HG02938 (cell line): ENCODE measurements at regions not wholly inside any gene's neighbourhood (a gene's known extent, or its start where the extent isn't known, plus 50 kb on each side); places are given as distances from the start of the nearest gene placed in this dataset.

Source experiments
- ATAC-seq: cut with Tn5 transposase; IDR thresholded peaks from one replicate; pipeline ENCODE4 v1.9.1; 2021; ENCODE audit warnings: mild to moderate bottlenecking, moderate library complexity; ENCODE audit not compliant: unreplicated experiment

DNA sequence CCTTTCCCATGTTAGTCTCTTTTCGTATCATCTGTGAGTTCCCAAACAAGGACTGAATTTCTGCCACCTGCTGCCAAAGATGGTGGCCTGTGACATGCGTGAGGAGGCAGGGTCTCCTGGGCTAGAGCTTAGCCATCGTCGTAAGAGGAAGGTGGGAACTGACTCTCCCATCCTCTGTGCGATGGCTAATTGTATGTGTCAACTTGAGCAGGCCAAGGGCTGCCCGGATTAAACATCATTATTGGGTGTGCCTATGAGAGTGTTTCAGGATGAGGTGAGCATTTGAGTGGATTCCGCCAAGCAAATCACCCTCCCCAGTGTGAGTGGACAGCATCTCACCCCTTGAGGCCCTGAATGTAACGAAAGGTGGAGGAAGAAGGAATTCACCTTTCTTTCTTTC is 220.7 kb upstream of the DIO3 start:
- no peak for ATAC-seq

DNA sequence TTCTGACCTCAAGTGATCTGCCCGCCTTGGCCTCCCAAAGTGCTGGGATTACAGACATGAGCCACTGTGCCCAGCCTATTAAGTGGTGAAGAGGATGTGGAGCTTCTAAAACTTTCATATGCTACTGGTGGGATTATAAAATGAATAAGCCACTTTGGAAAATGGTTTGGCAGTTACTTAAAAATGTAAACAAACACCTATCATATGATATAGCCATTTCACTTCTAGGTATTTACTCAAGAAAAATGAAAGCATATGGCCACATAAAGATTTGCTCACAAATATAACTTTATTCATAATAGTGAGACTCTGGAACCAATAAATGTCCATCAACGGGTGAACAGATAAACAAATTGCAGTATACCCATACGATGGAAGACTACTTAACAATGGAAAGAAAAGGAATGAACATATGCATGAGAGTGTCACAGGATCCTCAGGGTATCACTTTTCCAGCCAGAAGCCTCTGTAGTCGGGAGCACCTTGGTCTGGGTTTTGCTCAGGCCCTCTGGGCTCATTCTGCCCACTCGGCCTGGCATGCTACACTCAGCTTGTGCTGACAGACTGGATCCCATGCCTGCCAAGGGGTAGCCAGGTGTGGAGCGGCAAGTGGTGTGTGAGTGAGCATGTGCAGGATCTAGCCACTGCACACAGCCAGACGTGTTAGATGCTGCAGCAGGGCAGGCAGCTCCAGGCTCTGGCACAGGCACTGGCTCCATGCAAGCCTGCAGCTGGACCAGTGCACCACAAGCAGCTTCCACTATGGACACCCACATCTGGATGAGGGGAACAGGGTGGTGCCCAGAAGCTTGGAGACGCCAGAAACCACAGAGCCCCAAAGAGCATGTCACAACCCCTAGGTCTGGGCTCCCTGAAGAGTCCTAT is 213.2 kb upstream of the DIO3 start:
- no peak for ATAC-seq

DNA sequence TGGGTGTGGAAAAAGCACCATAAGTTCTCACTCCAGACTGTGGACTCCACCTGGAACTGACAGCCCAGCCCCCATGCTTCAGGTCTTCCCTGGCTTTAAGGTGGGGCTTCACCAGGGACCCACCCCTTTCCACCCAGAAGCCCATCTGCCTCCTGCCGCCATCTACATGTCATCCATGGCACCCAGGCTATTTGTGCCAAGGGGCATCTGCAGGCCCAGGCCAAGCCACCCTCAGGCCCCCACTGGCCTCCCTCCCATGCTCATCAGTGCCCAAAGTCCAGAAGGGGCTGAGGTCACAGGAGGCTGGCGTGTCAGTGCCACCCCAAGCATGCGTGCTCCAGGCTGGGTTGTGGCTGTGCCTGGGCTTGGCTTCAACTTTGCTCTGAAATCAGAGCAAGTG is 212.2 kb upstream of the DIO3 start:
- no peak for ATAC-seq

GRCh38 chr14:101350021-101350420 is 211.3 kb upstream of the DIO3 start:
- ATAC-seq: no peak

GRCh38 chr14:101350691-101351090 is 210.6 kb upstream of the DIO3 start:
- ATAC-seq: no peak

DNA sequence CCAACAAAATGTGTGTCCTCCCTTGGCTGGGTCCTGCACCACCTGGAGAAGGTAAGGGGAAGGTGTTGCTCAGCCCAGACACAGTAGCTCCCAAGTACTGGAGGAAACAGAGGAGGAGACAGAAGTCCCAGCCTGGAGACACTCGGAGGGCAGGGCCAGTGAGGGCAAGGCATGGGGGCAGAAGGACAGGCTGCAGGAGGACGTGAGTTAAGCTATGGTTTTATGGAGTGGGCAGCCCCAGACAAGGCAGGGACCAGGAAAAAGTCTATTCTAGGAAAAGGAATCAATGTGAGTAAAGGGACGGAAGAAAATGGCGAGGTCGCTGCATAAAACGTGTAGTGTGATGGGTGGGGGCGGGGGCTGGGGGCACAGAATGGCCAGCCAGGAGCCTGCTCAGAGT is 210.1 kb upstream of the DIO3 start:
- no peak for ATAC-seq

DNA sequence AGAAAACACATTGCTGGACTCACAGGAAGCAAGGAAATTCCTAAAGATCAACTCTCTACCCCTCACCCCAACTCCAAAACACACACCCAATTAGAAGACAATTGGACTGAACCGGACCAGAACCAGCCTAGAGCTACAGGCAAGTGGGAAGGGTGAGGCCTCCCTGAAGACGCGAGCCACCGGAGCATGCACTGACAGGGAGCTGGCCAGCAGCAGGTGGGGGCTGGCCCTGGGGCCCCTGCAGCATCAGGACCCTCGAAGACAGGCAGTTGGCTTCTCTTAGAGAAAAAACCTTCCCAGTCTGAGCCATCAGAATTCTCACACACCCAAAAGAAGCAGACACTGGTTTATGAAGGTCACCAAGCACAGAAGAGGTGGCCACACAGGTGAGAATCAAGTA is 209.5 kb upstream of the DIO3 start:
- ATAC-seq: no peak

DNA sequence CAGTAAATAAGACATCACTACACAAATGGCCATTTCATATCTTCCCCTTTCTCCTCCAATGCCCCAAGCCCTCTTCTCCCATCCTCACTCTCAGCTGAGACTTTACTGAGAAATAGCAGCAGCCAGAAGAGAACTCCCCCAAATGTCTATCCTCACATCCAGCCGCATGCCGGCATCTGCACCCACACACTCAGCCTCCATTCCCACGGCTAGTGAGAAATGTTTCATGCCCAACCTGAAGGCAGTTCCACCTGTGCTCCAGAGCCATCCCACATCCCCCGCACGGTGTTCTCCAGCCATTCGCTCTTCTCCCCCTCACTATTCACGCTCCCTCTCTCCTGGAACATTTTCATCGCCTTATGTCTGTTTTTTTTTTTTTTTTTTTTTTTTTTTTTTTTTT is 208.7 kb upstream of the DIO3 start:
- ATAC-seq: no peak

DNA sequence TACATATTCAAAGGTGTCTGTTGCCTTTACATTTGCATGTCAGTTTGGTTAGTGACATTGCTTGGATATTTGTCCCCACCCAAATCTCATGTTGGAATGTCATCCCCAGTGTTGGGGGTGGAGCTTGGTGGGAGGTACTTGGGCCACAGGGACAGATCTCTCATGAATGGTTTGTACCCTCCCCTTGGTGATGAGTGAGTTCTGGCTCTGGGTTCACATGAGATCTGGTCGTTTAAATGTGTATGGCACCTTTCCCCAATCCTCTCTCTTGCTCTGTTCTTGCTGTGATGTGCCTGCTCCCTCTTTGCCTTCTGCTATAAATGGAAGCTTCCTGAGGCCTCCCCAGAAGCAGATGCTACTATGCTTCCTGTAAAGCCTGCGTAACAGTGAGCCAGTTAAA is 207.9 kb upstream of the DIO3 start:
- no peak for ATAC-seq

GRCh38 chr14:101354726-101355125 is 206.6 kb upstream of the DIO3 start:
- no peak for ATAC-seq

DNA sequence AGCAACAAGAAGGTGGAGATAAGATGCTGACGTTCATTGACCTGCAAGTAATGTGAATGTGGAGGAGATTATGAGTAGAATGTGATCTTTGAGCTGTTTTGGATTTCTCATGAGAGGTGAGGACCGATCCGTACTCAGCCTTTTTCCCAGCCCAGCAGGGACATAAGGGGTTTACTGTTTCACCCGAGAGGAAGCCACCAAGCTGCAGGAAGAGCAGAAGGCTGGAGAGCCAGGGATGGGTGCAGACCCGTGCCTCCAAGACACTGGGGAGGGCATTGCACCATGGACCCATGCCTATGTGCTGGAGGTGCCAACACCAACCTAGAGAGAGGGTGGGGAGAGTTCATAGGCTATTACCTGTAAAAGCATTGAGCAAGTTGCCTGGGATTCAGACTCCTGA is 206.0 kb upstream of the DIO3 start:
- no peak for ATAC-seq

DNA sequence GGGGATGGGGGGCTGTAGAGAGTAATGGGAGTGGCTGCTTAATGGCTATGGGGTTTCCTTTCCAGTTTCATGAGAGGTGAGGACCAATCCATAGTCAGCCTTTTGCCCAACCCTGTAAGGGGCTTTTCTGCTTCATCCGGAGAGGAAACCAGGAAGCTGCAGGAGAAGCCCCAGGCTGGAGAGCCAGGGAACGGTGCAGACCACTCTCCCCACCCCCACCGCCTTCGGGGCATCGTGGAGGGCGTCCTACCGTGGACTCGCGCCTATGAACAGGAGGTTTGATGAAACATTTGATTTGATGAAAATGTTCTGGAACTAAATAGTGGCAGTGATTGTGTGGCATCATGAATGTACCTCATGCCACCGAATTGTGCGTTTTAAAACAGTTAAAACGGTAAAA is 204.3 kb upstream of the DIO3 start:
- no peak for ATAC-seq

DNA sequence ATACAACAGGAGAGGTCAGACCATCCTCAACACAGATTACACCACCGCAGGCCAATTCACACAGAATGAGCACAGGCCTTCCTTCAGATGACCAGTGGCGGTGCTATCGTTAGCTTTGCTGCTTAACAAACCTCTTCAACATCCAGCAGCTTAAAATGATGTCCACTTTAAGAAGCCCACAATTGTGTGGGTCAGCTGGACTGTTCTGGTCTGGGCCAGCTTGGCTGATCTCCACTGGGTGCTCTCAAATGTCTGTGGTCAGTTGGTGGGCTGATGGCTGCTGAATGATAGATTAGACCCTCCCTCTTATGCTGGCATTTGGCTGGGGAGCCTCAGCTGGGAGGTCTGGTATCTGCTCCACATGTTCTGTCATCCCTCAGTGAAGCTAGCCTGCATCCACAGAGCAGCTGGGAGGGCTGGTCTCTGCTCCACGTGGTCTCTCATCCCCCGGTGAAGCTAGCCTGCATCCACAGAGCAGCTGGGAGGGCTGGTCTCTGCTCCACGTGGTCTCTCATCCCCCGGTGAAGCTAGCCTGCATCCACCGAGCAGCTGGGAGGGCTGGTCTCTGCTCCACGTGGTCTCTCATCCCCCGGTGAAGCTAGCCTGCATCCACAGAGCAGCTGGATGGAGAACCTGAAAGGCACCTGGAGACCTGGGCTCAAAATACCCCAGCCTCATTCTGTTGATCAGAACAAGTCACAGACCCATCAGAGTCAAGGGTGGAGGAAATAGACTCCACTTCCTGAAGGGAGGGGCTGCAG is 203.6 kb upstream of the DIO3 start:
- ATAC-seq: no peak

DNA sequence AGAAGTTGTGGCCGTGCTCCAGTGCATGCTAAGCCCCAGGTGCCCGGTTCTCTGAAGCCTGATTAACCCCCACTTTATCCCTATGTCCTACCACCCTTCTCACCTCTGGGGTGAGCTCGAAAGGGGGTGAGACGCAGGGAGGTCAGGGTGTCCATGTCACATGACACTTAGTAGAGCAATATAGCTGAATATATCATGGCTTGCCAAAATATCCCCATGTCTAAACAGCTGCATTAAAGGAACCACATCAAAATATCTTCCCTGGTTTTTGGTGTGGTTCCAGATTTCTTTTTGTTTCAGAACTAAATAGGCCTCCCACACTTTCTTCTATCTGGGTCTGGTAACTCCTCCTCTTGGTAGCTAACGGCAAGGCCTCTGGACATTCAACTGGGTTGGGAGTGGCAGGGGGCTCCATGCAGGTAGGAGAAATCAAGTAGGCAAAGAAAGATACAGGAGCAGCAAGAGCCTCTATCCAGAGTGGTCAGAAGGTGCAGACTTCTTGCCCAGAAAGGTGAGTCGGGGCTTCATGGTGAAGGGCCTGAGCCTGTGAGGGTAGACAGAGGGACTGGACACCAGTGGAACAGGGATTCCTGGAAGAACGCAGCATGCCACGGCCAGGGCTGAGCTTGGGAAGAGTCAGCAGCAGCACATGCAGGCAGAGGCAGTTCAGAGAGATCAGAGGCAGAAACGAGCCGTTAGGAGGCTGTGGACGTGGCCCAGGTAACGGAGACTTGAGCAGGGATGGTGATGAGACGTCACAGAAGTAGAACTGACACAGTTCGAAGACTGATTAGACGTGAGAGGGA is 202.8 kb upstream of the DIO3 start:
- ATAC-seq: no peak

- no peak for ATAC-seq
Measured at GRCh38 chr14:101359221-101360053, 201.9 kb upstream of the DIO3 start.

DNA sequence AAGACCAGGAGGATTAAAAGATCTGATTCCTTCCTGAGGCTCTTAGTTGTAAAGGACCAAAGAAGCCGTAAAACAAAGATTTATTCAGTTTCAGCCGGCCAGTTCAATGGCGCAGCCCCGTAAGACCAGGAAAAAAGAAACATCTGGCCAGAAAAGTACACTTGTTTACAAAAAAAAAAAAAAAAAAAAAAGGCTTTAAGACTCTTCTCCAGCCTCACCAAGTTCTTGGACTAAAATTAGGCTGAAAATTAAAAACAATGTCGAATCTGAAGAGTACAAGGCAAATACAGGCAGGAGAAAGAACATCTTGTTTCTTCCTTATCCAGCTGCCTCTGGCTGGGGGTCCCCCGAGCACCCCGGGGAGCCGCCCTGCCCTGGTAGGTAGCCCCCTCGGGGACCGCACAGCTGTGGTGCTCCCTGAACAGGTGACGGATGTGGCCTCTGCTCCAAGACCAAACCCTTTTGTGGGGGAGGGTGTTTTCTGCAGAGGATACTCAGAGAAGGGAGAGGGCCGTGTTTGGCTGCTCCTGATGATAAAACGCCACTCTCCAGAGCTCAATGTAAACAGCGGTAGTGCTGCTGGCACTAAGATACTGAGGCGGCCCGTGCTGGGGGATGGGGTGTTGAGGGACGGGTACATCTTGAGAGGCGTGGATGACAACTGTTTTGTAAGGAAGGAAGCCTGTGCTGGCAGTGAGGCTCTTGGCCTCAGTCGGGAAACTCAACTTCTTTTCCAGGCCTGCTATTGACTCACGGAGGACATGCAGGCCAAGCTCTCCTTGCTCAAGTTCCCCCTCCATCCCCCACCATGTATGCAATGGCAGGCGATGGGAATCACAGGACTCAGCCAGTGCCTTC is 201.0 kb upstream of the DIO3 start:
- ATAC-seq: no peak

- no peak for ATAC-seq
Measured at GRCh38 chr14:101361044-101361443, 200.3 kb upstream of the DIO3 start.

DNA sequence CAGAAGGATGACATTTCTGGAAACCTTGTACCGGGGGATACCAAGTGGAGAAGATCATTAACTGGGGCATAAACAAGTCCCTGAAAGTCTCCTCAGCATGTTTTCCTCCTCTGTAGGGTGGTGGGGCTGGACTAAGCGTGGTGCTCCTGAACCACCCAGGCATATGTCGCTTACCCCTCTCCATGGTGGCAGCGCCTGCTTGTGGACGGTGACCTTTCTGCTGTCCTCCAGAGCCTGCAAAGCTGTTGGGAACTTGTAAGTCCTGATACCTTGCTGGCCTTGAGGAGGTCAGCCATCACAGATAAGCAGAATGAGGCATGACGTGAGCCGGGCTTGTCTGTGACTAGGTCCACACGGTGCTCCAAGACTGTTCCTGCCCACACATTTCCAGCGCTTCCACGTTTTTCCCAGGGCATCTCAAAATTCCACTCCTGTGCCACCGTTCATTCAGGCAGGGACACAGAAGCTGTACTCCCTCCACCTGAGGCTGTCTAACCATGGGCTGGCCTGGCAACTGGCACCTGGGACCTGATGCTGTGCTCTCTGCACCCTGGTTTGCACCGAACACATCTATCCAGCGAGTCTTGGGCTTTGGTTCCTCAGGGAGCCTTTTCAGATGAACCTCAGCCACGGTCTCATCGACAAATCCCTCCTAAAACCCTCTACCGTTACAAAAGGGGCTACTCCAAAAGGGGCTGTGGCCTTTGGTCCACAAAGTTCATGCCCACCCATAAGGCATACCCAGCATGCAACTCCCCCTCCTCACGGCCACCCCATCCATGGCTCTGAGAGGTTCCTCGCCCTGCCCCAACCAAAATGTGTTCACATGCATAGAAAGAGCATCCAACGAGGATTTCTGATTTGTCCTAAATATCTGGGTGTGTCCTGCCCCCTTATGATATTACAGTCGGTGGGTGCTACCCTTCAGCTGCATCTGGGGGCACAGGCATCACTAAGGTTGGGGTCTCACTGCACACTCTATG is 199.6 kb upstream of the DIO3 start:
- ATAC-seq: no peak
